ENCODE measurements at regions not wholly inside any gene's neighbourhood (a gene's known extent, or its start where the extent isn't known, plus 50 kb on each side); places are given as distances from the start of the nearest gene placed in this dataset.

GRCh38 chr5:62144401-62145022, 161.5 kb upstream of the KIF2A start:
- TF ChIP-seq, protein P1, sequence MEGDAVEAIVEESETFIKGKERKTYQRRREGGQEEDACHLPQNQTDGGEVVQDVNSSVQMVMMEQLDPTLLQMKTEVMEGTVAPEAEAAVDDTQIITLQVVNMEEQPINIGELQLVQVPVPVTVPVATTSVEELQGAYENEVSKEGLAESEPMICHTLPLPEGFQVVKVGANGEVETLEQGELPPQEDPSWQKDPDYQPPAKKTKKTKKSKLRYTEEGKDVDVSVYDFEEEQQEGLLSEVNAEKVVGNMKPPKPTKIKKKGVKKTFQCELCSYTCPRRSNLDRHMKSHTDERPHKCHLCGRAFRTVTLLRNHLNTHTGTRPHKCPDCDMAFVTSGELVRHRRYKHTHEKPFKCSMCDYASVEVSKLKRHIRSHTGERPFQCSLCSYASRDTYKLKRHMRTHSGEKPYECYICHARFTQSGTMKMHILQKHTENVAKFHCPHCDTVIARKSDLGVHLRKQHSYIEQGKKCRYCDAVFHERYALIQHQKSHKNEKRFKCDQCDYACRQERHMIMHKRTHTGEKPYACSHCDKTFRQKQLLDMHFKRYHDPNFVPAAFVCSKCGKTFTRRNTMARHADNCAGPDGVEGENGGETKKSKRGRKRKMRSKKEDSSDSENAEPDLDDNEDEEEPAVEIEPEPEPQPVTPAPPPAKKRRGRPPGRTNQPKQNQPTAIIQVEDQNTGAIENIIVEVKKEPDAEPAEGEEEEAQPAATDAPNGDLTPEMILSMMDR (IDR thresholded peaks at IDR 0.05): no peak
- TF ChIP-seq POLR2A (IDR thresholded peaks at IDR 0.05): no peak
